GM19455 (cell line): ENCODE measurements at regions not wholly inside any gene's neighbourhood (a gene's known extent, or its start where the extent isn't known, plus 50 kb on each side); places are given as distances from the start of the nearest gene placed in this dataset.
"Not testable (repeated sequence)": the region's sequence is repeated elsewhere in the genome, so short reads cannot be mapped to it uniquely, and the experiment has no call there.

ENCODE experiments used
- ATAC-seq: cut with Tn5 transposase; IDR thresholded peaks from one replicate; pipeline ENCODE4 v1.9.1; 2021; ENCODE audit not compliant: unreplicated experiment

DNA sequence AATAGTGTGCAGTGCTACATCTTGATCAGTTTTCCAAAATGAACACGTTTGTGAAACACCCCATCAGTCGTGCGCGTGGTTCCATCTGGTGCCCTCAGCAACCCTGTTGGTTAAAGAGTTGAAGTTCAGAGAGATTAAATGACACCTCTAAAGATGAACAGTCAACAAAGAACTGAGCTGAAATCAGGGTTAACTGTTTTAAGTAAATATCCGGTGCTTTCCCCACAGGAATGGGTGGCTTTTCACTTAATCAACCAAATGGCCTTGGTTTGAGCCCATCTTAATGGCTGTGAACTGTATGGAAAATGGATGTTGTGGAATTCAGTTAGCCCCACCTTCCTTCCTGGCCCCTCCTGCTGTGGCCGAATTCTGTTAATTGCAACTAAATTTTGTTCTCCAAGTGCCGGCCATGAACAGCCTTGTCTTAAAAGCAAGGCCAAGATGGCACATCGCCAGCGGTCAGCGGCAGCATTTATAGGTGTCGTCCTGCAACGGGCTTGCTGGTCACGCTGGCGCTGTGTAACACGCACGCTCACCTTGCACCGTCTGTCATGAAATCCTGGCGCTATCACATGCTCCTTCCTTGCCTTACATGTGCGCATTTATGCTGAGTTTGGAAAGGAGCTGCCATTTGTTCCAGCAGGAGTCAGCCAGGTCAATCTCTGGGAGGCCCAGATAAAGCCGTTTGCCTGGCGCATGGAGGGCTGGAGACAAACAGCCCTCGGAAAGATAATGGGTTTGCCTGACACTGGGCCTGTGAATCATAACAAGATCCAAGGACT is 164.5 kb downstream of the ERMARD start:
- no peak for ATAC-seq

DNA sequence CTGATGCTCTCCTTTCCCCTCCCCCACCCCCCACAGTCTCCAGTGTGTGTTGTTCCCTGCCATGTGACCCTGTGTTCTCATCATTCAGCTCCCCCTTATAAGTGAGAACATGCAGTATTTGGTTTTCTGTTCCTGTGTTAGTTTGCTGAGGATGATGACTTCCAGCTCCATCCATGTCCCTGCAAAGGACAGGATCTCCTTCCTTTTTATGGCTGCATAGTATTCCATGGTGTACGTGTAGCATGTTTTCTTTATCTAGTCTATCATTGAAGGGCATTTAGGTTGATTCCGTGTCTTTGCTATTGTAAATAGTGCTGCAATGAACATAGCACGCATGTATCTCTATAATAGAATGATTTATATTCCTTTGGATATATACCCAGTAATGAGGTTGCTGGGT is 162.3 kb downstream of the ERMARD start:
- not testable (repeated sequence) for ATAC-seq

DNA sequence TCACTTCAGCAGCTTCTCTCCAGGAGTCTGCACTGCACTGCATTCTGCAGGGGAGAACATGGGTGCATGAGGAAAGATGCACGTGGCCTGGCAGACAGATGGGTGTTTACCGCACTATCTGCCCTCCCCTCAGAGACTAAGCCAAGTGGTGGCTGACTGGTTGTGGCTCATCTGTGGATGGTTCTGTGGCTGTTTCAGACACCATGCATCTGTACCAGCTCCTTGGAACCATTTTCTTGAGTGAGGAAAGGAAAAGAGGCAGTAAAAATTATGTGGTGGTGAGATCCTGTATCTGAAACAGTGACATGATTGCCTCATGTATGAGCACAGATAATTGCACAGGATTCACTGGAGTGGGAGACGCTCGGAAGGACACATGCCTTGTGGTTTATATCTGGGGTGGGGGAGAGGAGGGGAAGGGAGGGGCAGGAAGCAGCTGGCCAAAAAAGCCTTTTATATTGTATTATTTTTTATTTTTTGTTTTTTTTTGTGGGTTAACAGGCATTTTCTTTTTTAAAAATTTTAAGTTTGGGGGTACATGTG is 161.7 kb downstream of the ERMARD start:
- ATAC-seq, result no peak

DNA sequence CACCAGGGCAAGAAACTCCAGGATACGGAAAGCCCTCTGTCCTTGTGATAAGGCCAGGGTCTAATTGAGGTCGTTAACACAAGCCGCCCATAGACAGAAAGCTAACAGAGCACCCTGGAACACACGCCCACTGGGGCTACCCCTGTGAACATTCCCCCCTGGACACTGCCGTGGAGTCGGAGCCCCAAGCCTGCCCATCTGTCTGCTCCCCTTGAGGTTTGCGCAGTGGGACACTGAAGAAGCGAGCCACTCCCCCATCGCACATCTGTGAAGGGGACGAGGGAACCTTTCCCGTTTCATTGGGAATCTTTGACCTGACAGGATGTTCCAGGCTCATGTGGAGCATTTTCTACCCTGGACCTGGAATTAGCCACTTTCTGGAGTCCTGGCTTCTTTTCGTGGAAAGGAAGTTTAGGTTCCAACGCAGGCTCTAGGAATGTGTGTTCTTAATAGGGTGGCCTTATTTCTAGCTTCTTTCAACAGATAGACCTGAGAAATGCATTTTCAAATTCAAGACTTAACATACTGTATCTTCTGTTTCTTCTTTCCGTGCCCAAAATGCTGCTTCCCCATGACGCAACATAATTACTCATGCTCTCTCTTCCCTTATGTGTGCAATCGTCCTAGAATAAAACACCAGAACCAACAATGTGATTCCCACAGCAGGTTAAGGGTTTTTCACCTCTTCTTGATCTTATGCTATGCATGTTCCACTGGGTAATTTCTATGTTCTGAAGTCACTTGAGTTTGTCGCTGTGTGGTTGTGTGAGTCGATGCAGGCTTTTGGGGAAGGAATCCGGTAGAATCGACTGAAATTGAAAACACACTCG is 161.1 kb downstream of the ERMARD start:
- ATAC-seq, result no peak

DNA sequence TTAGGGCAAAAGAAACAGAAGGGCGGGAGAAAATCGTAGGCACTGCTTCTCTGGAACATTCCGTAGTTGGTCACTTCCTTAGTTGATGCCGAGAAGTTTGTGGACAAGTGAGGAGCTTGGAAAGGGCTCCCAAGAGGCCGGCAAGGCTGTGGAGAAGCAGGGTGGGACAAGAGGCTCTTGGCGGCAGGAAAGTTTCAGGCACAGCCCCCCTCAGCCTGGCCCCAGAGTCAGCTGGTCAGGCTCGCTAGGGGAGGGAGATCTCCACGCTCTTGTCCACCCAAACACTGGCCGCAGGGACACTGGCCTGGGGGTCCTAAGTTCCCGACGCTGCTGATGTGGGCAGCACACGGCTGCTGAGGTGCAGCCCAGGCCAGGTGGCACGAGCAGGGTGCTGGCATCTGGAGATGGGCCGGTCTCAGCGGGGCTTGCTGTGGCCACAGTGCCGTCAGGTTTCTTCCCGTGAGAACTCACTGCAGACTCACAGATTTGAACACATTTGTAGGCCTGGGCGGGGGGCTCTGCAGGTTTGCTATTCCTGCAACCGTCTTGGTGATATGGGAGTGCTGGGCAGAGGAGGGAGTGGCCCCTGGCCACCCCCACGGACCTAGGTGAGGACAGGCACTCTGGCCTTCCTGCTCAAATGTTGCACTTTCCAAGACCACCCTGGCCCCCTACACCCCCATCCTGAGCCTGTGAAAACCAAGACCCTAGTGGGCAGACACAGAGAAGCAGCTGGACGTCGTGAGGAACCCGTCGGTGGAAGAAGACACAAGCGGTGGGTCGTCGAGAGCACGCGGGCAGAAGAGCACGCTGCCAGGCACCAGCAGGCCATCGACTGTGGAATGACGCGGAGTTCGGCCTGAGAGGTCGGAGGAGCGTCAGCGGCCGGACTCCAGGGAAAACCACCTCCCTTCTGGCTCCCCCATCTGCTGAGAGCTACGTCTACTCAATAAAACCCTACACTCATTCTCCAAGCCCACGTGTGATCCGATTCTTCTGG is 160.1 kb downstream of the ERMARD start:
- no peak for ATAC-seq

DNA sequence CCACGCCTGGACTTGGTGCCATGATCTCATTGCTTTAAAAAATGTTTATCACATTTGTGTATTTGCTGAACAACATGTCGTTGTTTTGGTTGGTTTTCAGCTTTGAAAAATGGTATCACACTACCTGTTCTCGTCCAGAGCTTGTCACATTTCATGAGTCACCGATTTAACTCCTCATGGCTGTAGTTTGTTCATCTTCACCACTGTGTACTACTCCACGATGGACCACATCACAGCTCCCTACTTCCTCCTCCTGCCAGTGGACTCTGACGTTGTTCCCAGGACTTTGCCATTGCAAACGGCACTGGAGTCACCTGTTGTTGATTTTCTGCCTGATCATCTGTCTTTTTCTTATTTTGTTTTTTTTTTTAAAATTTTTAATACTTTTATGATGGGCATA is 157.7 kb downstream of the ERMARD start:
- ATAC-seq, result no peak

DNA sequence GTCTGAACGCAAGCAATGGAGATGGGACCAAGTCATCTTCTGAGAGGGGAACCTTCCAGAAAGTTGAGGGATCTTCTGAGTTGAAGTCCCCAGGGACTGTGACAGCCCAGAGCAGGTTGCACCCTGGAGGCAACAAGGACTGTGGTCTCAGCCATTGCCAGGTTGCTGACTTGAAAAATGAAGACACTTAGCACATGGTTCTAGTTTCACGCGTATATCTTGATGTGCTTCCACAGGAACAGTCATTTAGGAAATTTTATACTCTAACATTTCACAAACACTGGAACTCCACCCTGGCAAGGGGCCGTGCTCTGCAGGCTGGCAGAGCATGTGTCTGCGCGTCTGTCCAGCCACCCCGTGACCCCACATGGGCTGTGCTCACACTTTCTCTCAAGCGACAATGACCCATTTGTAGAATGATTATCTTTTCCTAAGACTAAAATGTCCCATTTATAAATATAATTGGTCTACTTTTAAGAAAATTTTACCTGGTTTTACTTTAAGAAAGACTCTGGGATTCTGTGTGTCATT is 157.0 kb downstream of the ERMARD start:
- ATAC-seq, result no peak

DNA sequence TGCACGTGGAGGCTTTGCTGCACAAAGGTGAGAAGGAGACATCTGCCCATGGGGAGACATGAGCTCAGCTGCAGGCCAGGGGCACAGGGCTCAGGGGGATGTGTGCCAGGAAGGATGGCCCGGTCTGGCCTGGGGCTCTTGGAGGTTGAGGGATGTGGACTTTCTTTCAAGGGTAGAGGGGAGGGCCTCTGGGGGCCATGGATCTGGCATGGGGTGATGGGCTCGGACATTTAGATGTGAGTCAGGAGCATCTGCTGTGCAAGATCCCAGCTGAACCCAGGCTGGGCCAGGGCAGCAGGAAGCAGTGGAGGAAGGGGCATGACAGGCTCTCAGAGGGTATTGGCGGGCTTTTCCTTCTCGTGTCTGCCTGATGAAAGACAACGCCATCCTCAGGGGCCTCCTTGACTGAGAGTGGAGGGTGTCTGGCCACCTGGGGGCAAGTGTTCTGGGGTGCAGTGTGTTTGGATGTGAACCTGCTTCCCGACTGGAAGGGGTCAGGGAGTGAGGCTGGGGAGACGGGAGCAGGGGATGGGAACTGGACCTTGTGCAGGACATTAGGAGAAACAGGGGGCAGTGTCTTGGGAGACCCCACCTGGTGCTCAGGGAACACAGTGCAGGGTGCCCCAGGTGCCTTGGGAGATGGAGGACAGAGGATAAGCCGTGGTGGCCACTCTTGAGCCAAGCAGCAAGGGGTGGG is 156.1 kb downstream of the ERMARD start:
- ATAC-seq, result no peak

DNA sequence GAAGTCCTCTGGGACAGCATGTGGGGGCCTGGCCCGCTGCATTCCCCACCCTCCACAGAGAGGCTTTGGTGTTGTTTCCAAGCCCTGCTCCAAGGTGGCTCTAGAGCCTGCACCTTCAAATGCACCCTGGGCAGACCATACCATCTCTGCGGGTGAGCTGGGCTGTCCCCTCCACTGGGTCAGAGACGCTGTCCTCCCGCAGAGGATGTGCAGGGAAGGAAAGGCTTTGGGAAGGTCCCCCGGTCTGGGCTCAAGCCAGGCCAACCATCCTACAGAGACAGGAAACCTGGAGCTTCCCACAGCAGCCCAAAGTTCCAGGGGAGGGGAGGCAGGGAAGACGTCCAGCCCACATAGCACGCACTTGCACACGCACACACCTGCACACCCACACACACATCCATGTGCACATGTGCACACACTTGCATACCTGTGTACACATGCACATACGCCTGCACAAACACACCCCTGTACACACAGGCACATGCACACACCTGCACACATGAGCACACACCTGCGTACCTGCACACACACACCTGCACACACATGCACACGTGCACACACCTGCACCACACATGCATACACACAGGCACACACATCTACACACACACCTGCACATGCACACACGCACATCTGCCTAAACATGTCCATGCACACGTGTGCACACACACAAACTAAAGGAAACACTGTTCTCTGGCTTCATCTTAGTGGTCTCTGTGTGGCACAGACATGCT is 155.4 kb downstream of the ERMARD start:
- no peak for ATAC-seq

DNA sequence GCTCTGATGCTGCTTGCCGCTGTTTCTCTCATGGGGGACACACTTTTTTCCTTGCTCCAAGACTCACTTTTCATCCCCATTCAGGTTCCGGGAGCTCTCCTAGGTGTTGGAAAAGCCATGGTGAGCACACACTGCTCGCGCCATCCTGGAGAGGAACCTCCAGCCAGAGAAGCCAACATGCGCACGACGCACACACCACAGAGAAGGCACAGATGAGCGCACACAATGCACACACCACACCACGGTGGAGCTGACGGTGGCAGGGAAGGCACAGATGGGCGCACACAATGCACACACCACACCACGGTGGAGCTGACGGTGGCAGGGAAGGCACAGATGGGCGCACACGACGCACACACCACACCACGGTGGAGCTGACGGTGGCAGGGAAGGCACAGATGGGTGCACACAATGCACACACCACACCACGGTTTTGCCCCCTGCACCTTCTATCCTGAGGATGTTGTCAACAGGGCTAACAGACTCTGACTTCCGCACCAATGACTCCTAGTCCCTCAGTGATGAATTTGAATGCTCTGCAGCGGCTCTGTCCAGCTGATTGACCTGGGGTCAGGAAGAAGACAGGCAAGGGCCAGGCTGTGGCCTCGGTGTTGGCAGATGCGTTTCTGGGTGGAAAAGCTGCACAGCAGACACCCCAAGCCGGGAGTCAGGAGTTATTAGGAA is 154.7 kb downstream of the ERMARD start:
- ATAC-seq, result no peak

DNA sequence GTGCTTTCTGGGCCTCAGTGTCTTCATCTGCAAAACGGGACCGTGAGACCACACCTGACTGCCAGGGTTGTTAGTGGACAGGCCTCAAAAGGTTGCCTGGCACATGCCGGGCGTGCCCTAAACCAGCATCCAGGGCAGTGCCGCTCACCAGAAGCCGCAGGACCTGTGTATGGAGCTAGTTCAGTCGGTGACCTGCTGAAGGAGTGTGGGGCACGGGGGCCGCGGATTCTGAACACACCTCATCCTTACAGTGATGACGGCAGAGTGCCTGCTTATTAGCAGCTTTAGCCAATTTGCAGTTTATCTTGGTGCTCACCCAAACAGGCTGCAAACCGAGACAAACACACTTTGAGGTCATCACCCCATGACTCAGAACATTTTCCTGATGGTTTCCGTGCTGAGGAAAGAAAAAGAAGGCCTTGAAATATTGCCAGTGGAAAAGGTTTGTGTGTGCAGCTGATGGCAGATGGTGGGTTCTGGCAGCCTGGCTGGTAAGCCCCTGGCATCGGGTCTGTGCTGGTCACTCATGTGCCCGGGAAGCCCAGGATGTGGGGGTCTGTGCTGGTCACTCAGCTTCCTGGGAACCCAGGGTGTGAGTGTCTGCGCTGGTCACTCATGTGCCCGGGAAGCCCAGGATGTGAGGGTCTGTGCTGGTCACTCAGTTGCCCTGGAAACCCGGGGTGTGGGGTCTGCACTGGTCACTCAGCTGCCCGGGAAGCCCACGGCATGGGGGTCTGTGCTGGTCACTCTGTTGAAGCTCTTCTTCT is 153.8 kb downstream of the ERMARD start:
- no peak for ATAC-seq

DNA sequence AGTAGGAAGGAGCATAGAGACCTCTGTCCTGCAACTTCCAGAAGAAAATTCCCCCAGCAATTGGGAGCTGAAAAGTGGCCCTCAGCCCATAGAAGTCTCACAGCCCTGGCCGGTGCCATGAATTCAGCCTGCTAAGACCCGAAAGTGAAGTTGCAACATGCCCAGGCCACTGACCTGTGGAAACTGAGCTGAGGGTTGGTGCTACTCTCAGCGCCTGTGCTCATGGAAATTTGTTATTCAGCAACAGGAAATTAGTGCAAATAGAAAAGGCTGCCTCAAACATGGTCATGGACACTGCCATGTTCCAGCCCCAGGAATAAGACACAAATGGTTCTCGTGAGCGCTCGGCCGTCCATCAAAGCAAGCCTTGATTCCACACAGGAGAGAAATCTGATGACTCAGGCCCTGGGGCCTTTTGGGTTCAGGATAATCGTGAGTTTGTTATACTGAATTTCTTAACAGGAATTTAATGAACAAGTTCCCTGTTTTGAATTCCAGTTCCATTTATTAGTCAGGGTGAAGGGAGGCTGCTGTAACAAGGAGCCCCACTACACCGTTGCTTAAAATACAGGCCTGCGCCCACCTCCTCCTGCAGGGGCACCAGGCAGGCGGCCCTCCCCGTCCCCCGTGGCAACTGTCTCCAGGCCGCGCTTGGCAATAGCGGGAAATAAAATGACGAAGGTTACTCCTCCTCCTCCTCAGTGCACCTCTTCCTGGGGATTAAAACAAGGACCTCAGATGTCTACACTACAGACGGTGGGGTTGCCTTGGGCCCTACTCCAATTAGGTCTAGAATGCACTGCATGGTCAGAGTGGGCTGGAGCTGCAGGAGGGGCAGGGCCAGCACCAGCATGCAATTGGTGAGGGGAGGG is 152.9 kb downstream of the ERMARD start:
- ATAC-seq, result no peak

DNA sequence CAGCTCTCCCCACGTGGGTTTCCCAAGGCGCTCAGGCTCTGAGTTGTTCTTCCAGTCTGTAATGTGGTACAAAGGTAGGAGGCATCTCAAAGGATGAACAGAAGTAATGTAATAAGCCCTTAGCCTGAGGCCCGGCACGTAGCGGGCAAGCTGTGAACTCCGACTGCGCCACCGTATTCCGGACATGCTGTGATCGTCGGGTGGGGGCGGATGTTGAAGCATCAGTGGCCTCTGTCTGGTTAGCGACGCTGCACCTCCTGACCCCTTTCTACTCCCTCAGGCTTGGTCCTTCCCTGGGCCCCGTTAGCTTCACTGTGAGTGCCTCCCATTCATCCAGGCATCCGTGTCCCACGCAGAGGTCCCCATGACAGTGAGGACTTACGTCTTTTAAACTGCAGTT is 151.7 kb downstream of the ERMARD start:
- no peak for ATAC-seq

DNA sequence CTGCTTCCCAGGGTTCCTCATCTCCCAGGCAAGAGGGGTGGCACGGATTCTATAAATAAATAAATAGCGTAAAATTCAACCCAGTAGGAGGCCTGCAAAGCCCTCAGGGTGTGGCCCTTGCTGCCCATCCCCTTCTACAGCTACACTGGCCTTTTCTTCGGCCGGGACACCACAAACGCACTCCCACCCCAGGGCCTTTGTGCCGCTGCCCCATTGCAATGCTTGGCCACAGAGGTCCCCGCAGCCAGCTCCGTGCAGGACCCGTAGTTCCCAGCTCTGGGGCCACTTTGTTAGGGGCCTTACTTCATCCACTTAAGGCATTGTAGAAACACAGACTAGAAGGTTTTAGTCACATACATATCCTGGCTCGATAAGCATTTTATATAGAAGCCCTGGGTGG is 151.2 kb downstream of the ERMARD start:
- no peak for ATAC-seq

DNA sequence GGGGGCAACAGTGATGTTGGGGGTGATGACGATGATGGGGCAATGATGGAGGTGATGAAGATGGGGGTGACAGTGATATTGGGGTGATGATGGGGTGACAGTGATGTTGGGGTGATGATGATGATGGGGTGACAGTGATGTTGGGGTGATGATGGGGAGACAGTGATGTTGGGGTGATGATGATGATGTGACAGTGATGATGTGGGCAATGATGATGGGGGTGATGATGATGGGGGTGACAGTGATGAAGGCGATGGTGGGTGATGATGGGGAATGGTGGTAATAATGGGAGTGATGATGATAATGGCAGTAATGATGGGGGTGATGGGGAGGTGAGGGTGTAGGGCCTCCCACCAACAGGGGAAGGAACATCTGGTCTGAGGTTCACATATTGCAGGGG is 150.6 kb downstream of the ERMARD start:
- ATAC-seq, result no peak

DNA sequence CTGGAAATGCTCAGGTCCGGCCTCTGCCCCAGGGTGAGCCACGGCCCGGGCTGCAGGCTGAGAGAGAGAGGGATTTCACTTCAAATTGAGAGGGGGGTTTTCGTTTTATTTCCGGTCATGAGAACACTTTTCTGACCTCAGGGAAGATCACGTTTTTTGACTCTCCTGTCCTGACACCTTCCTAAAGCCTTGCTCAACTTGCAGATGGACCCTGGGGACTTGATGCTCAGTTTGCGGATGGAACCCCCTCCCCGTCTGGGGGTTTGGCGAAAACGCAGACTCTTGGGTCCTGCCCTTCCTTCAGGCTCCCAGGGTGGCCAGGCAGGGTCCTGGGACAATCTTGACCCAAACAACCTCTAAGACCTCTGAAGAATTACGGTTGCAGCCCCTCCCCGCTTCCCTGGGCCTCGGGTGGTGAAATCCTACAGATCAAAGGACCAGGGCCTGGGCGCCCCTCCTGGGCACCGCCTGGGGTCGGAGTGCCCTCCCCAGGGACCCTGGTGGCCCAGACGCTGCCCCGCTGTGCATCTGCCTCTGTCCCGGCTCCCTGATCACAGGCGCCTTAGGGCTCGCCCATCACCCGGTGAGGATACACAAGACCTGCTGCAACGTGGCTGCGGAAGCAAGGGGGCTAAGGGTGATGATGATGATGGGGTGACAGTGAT is 148.2 kb downstream of the ERMARD start:
- no peak for ATAC-seq
